ENCODE measurements at regions not wholly inside any gene's neighbourhood (a gene's known extent, or its start where the extent isn't known, plus 50 kb on each side); places are given as distances from the start of the nearest gene placed in this dataset.

- no peak for DNase-seq (ENCODE audit: low read depth)
Measured at GRCh38 chr11:121740902-121741301, 288.1 kb upstream of the SORL1-AS1 start.

DNA sequence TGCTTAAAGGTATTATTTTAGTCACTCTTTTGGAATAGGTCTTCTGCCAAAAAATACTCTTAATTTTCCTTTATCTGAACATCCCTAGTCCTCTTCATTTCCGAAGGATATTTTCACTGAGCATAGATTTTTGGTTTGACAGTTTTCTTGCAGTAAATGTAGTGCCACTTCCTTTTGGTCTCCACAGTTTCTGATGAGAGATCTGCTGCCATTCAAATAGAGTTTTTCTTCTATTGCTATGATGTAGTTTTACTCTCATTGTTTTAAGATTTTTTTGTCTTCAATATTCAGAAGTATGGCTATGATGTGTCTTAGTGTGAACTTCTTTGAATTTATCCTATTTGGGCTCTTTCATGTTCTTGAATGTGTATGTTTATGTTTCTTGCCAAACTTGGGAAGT, 281.1 kb upstream of the SORL1-AS1 start:
- DNase-seq (ENCODE audit: low read depth): no peak

DNA sequence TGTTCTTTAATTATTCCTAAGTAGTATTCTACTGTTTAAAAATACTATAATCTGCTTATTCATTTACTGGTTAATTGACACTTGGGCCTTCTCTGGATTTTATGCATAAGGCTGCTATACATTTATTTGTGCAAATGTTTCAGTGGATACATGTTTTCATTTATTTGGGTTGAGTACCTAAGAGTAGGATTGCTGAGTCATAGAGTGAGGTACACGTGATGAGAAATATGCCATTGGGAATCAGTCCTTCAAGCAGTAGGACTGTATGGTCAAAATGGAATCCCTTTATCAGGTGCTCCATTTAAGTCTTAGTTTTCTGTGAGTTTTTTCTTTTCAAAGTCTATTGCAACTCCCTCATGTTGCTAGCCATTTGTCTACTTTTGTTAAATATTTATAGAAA, 275.2 kb upstream of the SORL1-AS1 start:
- no peak for DNase-seq (ENCODE audit: low read depth)

DNA sequence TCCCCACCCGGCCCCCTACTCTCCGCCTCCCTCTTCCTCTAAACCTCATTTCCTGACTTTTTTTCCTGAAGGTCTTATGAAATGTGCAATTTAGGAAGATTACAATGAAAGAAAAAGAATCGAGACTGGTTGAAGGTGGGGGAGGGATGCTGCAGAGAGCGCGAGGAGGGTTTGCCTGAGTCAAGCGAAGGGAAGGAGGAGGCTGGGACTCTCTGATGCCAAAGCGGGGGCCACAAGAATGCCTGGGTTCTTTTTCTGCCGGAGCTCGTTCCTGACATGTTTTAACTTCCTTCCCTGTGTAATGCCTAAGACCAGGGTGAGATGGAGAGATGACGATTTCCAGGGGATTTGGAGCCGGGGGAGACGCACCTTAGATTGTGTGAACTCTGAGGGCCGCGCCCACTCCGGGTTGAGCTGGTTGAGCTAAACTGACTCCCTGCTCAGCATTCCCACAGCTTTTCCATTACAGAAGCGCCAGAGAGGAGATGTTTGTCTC, 270.5 kb upstream of the SORL1-AS1 start:
- DNase-seq (ENCODE audit: low read depth): no peak

DNA sequence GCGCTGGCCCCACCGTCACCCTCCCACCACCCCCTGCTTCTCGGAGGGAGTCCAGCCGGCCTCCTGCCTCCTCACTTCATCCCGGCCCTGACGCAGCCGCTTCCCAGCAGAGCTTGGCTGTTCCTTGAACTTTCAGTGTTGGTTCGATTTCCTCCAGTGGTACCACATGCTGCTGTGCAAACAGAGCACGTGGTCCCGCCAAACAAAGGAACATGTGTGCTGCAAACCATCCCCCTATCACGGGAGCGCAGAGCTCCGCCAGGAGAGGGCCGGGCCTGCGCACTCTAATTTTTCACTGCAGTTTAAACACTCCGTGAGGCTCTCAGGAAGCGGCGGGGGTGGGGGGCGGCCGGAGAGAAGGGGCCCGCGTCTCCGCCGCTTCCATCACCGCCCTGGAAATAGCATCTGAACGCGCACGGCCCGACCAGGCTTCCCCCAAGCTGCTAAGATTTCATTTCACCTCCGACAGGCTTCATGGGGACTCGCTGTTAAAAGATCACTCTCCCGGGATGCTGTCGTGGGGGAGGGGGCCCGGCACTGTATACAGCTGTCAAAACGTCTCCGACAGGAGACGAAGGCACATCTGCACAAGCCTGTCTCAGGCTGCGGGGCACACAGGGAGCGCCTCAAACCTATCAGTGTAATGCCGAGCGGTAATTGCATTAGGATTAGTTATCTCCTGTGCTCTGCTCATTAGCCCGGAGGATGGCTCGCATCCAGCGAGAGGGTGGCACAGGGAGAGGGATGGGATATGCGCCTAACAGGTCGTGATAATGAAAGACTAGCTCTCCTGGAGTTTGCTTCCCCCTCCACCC, 269.9 kb upstream of the SORL1-AS1 start:
- peak; percentile 71 for DNase-seq (ENCODE audit: low read depth)

GRCh38 chr11:121721961-121722360, 269.2 kb upstream of the SORL1-AS1 start:
- no peak for DNase-seq (ENCODE audit: low read depth)

GRCh38 chr11:121721448-121721847, 268.7 kb upstream of the SORL1-AS1 start:
- DNase-seq (ENCODE audit: low read depth): no peak

DNA sequence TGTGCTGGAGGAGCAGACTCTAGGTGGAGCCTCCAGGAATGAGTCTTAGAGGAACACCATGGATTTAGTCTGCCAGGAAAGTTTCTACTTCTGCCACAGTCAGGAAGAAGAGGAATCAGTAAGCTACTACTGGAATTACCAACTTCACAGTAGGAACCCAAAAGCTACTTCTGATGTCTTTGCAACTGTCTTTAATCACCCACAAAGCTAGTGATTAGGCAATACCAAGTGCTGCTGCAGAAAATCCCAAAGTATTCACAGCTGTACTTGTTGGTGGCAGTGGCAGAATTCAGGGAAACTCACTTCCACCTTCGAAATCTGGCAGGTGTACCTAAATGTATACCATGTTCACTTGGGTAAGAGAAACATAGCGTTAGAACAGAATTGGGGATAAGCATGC, 264.5 kb upstream of the SORL1-AS1 start:
- no peak for DNase-seq (ENCODE audit: low read depth)

GRCh38 chr11:121716060-121716459, 263.3 kb upstream of the SORL1-AS1 start:
- DNase-seq (ENCODE audit: low read depth): no peak

DNA sequence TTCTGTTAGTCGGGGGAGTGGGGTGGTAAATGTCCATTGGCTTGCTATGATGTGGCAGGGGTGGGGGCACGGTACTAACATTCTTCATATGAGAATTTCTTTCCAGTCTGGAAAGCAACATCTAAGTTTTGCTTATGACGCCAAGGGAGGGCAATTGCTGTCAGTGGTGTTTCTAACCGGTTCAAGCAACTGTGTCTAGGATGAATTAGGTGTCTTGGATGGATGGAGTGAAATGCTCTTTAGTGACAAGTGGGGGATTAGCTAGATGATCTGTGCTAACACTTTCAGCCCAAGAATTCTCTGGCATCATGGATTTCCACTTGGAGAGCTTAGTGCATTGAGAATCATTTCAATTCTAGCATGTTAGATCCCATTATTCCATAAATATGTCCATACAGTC, 262.6 kb upstream of the SORL1-AS1 start:
- DNase-seq (ENCODE audit: low read depth): no peak

DNA sequence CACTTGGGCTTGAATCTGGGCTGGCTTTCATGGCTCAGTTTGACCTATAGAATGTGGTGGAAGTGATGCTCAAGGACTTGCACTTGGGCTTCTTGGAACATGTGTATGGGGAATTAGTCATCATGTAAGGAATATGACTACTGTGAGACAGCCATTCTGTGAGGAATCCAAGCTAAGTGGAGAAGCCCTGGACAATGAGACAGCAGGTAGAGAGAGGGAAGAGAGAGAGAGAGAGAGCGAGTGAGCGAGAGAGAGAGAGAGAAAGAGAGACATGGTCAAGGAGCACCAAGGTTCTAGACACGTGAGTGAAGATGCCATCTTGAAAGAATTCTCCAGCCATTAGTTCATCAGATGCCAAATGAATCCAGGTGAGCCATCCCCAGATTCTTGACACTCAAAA, 261.6 kb upstream of the SORL1-AS1 start:
- peak; percentile 39 for DNase-seq (ENCODE audit: low read depth)

- DNase-seq (ENCODE audit: low read depth): no peak
Measured at GRCh38 chr11:121711939-121712338, 259.2 kb upstream of the SORL1-AS1 start.

GRCh38 chr11:121711236-121711635, 258.5 kb upstream of the SORL1-AS1 start:
- DNase-seq (ENCODE audit: low read depth): no peak

- no peak for DNase-seq (ENCODE audit: low read depth)
Measured at GRCh38 chr11:121706884-121707420, 254.2 kb upstream of the SORL1-AS1 start.

- DNase-seq (ENCODE audit: low read depth): no peak
Measured at GRCh38 chr11:121703201-121703600, 250.4 kb upstream of the SORL1-AS1 start.

DNA sequence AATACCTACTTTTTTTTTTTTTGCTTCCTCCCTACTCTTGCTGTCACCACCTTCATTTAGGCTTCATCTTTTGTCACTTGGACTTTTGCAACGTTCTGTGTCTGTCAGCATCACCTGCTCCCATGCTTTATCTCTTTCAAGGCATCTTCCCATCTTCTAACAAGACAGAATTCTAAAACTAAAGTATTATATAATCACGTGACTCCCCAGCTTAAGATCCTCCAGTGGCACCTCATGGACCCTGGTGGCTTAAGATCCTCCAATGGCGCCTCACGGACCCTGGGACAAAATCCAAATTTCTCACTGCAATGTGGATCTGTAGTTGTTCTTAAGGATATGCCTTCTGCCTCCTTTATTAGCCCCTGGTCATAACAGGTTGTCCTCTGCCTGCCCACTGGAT, 248.2 kb upstream of the SORL1-AS1 start:
- no peak for DNase-seq (ENCODE audit: low read depth)

DNA sequence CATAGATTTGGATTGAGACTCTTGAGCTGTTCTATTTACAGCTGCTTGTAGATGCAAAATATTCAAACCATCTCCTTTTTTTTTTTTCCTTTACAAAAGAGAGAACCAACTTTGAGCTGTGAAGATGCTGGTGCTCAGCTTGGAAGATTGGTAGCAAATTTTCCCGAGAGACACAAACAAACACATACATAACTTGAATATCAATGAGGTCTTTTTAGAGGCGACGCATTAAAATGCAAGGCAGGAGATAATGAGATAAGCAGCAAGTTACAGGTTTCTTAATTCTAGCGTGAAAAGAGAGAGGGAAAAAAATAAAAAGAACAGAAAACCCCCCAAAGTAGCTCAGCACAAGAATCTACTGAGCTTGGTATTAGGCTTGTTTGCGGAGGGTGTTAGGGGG, 247.0 kb upstream of the SORL1-AS1 start:
- DNase-seq (ENCODE audit: low read depth): no peak

DNA sequence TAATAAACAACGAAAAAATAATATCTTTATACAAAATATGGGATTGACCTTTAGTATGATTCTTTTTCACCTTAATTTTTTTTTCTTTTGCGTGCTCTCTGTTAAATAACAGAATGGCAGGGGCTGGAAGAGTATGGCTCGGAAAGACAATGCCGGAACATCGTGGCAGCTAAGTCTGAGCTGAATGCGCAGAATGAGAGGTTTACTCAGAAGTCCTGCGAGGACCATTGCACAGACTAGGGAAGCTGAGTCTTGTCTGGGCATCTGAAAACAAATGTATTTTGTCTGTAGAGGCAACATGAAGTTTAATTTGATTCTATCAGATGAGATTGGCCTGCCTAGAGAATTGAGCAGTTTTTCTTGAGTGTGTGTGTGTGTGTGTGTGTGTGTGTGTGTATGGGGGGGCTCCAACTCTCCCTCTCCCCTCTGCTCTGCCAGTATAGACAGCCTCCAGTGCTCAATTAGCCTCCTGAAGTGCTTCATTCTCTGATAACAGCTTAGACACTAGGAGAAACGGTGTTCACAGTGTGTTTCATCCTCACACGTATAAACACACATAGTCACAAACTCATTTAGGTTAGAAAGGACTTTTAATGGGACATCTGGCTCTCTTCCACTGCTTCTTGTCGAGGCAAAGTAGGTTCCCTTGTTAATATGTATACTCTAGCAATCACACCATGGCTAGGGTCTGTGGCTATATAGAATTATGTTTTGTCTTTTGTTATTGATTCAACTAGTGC, 244.3 kb upstream of the SORL1-AS1 start:
- DNase-seq (ENCODE audit: low read depth): no peak

- no peak for DNase-seq (ENCODE audit: low read depth)
Measured at GRCh38 chr11:121696177-121696871, 243.6 kb upstream of the SORL1-AS1 start.

DNA sequence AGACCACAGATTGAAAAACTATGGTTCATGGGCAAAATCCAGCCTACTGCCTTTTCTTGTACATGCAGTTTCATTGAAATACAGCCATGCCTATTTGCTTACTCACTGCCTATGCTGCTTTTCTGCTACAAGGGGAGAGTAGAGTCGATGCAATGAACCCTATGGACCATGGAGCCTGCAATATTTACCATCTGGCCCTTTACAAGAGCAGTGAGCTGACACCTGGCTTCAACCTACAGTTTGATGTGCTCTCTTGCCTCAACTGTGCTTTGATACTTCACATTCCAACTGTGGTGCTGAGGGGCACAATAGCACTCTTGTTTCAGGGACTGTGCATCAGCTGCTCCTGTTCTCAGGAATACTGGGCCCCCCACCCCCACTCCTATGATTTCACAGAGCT, 239.5 kb upstream of the SORL1-AS1 start:
- peak; percentile 31 for DNase-seq (ENCODE audit: low read depth)

GRCh38 chr11:121688860-121689614, 236.3 kb upstream of the SORL1-AS1 start:
- DNase-seq (ENCODE audit: low read depth): peak; percentile 82

DNA sequence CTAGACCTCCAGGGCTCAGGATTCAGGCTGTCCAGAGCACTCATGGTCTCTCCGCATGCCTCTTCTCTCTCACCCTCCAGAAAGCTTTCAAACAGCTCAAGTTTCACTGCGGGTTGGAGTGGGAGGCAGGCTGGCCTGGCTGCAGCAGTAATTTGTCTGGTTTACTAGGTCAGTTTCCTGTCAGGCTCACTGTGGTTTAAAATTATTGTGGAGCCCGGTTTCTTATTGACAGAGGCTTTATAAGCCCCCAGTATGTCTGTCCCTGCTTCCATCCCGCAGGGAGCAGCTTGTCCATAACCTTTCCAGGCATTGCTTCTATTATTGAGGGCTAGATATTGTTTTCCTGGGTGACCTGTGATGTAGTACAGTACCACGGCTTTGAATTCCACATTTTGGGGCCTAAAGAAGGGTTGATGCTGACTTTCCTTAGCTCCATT, 235.3 kb upstream of the SORL1-AS1 start:
- peak; percentile 45 for DNase-seq (ENCODE audit: low read depth)

Measured in ELR (cell line).